Amniotic stem cell (primary cell): ENCODE measurements at regions not wholly inside any gene's neighbourhood (a gene's known extent, or its start where the extent isn't known, plus 50 kb on each side); places are given as distances from the start of the nearest gene placed in this dataset.
"Not testable (repeated sequence)": the region's sequence is repeated elsewhere in the genome, so short reads cannot be mapped to it uniquely, and the experiment has no call there.

Source experiments
- DNase-seq: peaks from one replicate; lab custom pipeline; 2025; lab: John Stamatoyannopoulos, UW

- no peak for DNase-seq
These were observed 407.6 kb downstream of the RAB38 start for GRCh38 chr11:87767615-87768014.

GRCh38 chr11:87764075-87764474 lies 411.2 kb downstream of the RAB38 start:
- not testable (repeated sequence) for DNase-seq

- DNase-seq = no peak
These were observed 420.6 kb downstream of the RAB38 start for GRCh38 chr11:87754685-87755084.

- no peak for DNase-seq
These were observed 422.1 kb downstream of the RAB38 start for GRCh38 chr11:87753143-87753542.

GRCh38 chr11:87743007-87743406 lies 432.2 kb downstream of the RAB38 start:
- no peak for DNase-seq

GRCh38 chr11:87740968-87741367 lies 434.3 kb downstream of the RAB38 start:
- no peak for DNase-seq

GRCh38 chr11:87740451-87740850 lies 434.8 kb downstream of the RAB38 start:
- no peak for DNase-seq

- DNase-seq = no peak
These were observed 435.5 kb downstream of the RAB38 start for GRCh38 chr11:87739766-87740165.

- no peak for DNase-seq
These were observed 436.0 kb downstream of the RAB38 start for GRCh38 chr11:87739261-87739660.

- DNase-seq = no peak
These were observed 438.3 kb downstream of the RAB38 start for GRCh38 chr11:87736928-87737327.

GRCh38 chr11:87726506-87726905 lies 448.7 kb downstream of the RAB38 start:
- no peak for DNase-seq

- no peak for DNase-seq
These were observed 450.9 kb downstream of the RAB38 start for GRCh38 chr11:87724358-87724757.

GRCh38 chr11:87722756-87723565 lies 452.3 kb downstream of the RAB38 start:
- DNase-seq = no peak

- no peak for DNase-seq
These were observed 455.7 kb downstream of the RAB38 start for GRCh38 chr11:87719326-87720073.

GRCh38 chr11:87712802-87713202 lies 462.4 kb downstream of the RAB38 start:
- no peak for DNase-seq

- DNase-seq = no peak
These were observed 462.9 kb downstream of the RAB38 start for GRCh38 chr11:87712391-87712790.

GRCh38 chr11:87703589-87703988 lies 471.7 kb downstream of the RAB38 start:
- DNase-seq = not testable (repeated sequence)

GRCh38 chr11:87675993-87676392 lies 499.2 kb downstream of the RAB38 start:
- no peak for DNase-seq

- DNase-seq = no peak
These were observed 508.5 kb downstream of the RAB38 start for GRCh38 chr11:87666730-87667129.

- DNase-seq = no peak
These were observed 513.0 kb downstream of the RAB38 start for GRCh38 chr11:87662287-87662686.

GRCh38 chr11:87660926-87661660 lies 514.1 kb downstream of the RAB38 start:
- DNase-seq = no peak

GRCh38 chr11:87659807-87660206 lies 515.4 kb downstream of the RAB38 start:
- no peak for DNase-seq

- DNase-seq = no peak
These were observed 529.6 kb downstream of the RAB38 start for GRCh38 chr11:87645626-87646025.
